Right lobe of liver (tissue), 6 donors: ENCODE measurements at regions not wholly inside any gene's neighbourhood (a gene's known extent, or its start where the extent isn't known, plus 50 kb on each side); places are given as distances from the start of the nearest gene placed in this dataset.

Experiments
- ATAC-seq, 4 donors: fragments of 200-7000 bp; cut with Tn5 transposase; one replicate each; pipeline ENCODE4 v1.9.1; 2020; ENCODE audit warnings: mild to moderate bottlenecking in 4 of 4, moderate library complexity in 4 of 4
- DNase-seq, 3 donors: peaks; one replicate each; pipeline ENCODE4 v3.0.0-alpha.2; 2020
- H3K27ac ChIP-seq, 3 donors: fragments of 200-600 bp; one replicate each; pipeline ENCODE4 v1.8.0; 2022
- H3K27me3 ChIP-seq, 2 donors: fragments of 200-600 bp; one replicate each; pipeline ENCODE4 v1.8.0; 2022
- H3K36me3 ChIP-seq, 4 donors: fragments of 200-600 bp; sonication (generic) in 1 of 4; one replicate each; pipeline versions ENCODE4 v1.5.1 to v1.8.0; 2017 to 2022; ENCODE audit warnings: control low read depth in 1 of 4
- H3K4me1 ChIP-seq, 4 donors: fragments of 200-600 bp; sonication (generic) in 1 of 4; one replicate each; pipeline versions ENCODE4 v1.5.1 to v1.8.0; 2017 to 2022; ENCODE audit warnings: control low read depth in 1 of 4
- H3K4me3 ChIP-seq, 3 donors: fragments of 200-600 bp; one replicate each; pipeline ENCODE4 v1.8.0; 2022
- H3K9me3 ChIP-seq, 4 donors: fragments of 200-600 bp; sonication (generic) in 1 of 4; one replicate each; pipeline versions ENCODE4 v1.5.1 to v1.8.0; 2017 to 2022; ENCODE audit warnings: control low read depth in 1 of 4
- CTCF ChIP-seq, 4 donors: fragments of 200-600 bp in 3 of 4; fragments of 450-650 bp in 1 of 4; IDR thresholded peaks; one replicate each; pipeline versions ENCODE4 v1.5.1 to v1.8.0; 2016 to 2022; ENCODE audit warnings: antibody characterized with exemption in 4 of 4, mild to moderate bottlenecking in 2 of 4
- POLR2A ChIP-seq: fragments of 450-650 bp; IDR thresholded peaks from one replicate; pipeline ENCODE4 v1.6.1; 2017; ENCODE audit warnings: antibody characterized with exemption, mild to moderate bottlenecking
- WGBS: methylation state at CpG from one replicate; pipeline ENCODE4 v1.1.6; 2018; ENCODE audit warnings: low coverage, low lambda C conversion rate; ENCODE audit not compliant: insufficient coverage; ENCODE audit errors: missing lambda C conversion rate; 5-methylcytosine and 5-hydroxymethylcytosine counted together
- intact Hi-C, 2 donors: fragments of 100-400 bp; cut with DNase I; formaldehyde crosslinking; loops; one replicate each; pipeline versions ENCODE4 v1.11.2 to v1.14.1; 2022
- donor health status: DM: no; HTN: yes; CAD: no.
- donor health status: DM: no; HTN: no; CAD: no.
- donor health status: DM: no; HTN: no; CAD: no.
- donor health status: DM: no; HTN: yes; CAD: no.
- donor health status: DM: no; HTN: yes; CAD: no.

- WGBS, result 85% methylated on average over 1 of the region's 1 CpG
- Histone ChIP-seq H3K4me1 (peaks cover 0 to 8% (median 2%) of the 10 kb centered on the region in 4 donors), H3K27ac (no peak overlapping the region), H3K27me3 (no peaks in the 10 kb centered on the region), H3K4me3 (no peak overlapping the region), H3K36me3 (no peaks in the 10 kb centered on the region), H3K9me3 (no peaks in the 10 kb centered on the region)
- intact Hi-C loops, result no loop called here
- no peak for DNase-seq
- no peak for ATAC-seq
- no peak for TF ChIP-seq CTCF (IDR thresholded peaks at IDR 0.05)
Observed at GRCh38 chr5:68047035-68047434, 168.5 kb upstream of the PIK3R1 start.

DNA sequence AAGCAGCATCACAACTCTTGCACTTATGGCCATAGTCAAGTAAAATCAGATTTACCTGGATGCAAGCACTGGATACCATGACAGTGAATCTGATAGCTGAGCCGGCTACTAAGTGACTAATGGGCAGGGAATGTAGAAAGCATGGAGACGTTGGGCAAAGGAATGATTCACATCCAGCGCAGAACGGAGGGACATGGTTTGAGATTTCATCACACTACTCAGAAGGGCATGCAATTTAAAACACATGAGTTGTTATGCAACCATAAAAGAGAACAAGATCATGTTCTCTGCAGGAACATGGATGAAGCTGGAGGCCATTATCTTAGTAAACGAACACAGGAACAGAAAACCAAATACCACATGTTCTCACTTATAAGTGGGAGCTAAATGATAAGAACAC, 169.1 kb upstream of the PIK3R1 start:
- DNase-seq, result no peak
- Histone ChIP-seq H3K27me3 (no peaks in the 10 kb centered on the region), H3K4me3 (no peak overlapping the region), H3K4me1 (peaks cover 0 to 8% (median 2%) of the 10 kb centered on the region in 4 donors), H3K9me3 (no peaks in the 10 kb centered on the region), H3K27ac (no peak overlapping the region), H3K36me3 (no peaks in the 10 kb centered on the region)
- intact Hi-C loops, result no loop called here
- TF ChIP-seq CTCF (IDR thresholded peaks at IDR 0.05) (no peak), POLR2A (no peak)
- ATAC-seq, result peak in 3 of 4 donors; percentile 48 to 90 (median 79)
- WGBS, result 29% methylated on average over 5 of the region's 5 CpGs

DNA sequence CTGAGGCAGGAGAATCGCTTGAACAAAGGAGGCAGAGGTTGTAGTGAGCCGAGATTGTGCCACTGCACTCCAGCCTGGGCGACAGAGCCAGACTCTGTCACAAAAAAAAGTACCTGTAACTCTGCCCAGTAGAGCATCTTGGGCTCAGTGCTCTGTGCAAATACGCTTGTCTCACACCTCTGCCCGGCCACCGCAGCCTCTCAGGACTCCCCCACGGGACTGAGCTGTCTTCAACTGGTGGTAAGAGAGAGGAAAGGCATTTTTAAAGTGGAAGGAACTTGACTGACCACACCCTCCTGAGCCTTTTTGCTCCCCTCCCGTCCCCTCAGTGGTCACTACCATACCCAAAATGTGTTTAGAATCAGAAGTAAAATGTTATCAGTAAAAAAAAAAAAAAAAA, 174.3 kb upstream of the PIK3R1 start:
- TF ChIP-seq CTCF (IDR thresholded peaks at IDR 0.05) (no peak), POLR2A (no peak)
- DNase-seq (peak in 1 of 3 donors; percentile 28), ATAC-seq (peak; percentile 28 to 72 (median 64))
- intact Hi-C loops, result no loop called here
- Histone ChIP-seq H3K4me1 (no peaks in the 10 kb centered on the region), H3K9me3 (no peaks in the 10 kb centered on the region), H3K27ac (no peak overlapping the region), H3K4me3 (no peak overlapping the region), H3K27me3 (no peaks in the 10 kb centered on the region), H3K36me3 (no peaks in the 10 kb centered on the region)
- 20% methylated on average over 2 of the region's 8 CpGs for WGBS

GRCh38 chr5:68037546-68037945, 178.0 kb upstream of the PIK3R1 start:
- ATAC-seq, result no peak
- no peak overlapping the region for H3K27ac ChIP-seq
- WGBS, result 72% methylated on average over 6 of the region's 6 CpGs

More at GRCh38 chr5:68037546-68037945, 178.0 kb upstream of the PIK3R1 start:
- Histone ChIP-seq H3K9me3 (no peaks in the 10 kb centered on the region), H3K4me1 (peaks cover 0 to 14% (median 0%) of the 10 kb centered on the region in 4 donors), H3K4me3 (no peak overlapping the region), H3K27me3 (no peaks in the 10 kb centered on the region), H3K36me3 (no peaks in the 10 kb centered on the region)
- intact Hi-C loops, result no loop called here
- DNase-seq, result no peak
- TF ChIP-seq CTCF (IDR thresholded peaks at IDR 0.05), result no peak
- TF ChIP-seq POLR2A, result no peak
